ENCODE measurements at regions not wholly inside any gene's neighbourhood (a gene's known extent, or its start where the extent isn't known, plus 50 kb on each side); places are given as distances from the start of the nearest gene placed in this dataset.
A peak's percentile ranks its signal among the peaks of the same experiment; 100 is the strongest.

DNA sequence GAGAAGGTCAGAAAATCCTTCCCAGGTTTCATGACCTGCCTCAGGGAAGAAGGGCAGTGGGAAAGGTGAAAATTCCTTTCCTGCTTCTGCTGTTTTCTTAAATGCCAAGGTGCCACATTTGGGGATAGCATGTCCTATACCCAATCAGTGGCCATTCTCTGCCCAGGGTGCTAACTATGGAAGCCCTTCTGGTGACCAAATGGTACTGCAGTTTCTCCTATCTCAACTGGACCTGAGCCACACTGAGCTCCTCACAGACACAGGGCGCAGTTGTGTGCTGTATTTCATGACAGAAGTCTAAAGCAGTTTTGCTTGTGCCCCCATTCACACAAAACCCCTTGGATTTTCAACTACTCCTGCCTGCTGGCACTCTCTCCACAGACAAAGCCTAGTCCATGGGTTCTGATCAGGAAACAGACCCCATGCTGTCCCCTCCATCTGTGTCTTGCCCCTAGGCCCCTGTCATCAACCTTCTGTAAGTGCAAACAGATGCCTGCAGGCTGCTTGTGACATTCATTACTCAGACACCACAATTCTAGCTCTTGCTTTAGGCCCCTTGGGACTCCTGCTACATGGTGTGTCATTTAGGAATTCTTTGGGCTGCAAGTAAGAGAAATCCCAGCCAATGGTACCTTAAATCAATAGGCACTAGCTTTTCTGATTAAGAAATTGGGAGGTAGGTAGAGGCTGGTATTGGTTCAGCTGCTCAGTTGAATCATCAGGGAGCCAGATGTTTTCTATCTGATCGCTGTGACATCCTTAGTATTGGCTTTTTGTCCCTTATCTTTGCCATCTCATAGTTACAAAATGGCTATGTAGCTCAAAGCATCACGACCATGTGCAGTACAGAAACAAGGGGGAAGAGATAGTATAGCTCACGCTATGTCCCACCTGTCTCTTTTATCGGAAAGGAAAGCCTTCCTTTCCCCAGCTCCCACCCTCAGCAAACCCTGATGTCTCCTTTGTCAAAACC, 147.8 kb downstream of the CD83 start:
- H3K4me3 Mint-ChIP-seq = no peak overlapping the region; a peak in 1 of 5 replicates
- H3T11ph ChIP-seq (ENCODE audit: low read length) = no peak overlapping the region

More for the DNA sequence above, 147.8 kb downstream of the CD83 start:
- no peak overlapping the region for H2BK12ac ChIP-seq (ENCODE audit: insufficient read length, low read depth, low read length)
- no peaks in the 10 kb centered on the region for H3K27me3 ChIP-seq (ENCODE audit: insufficient read depth, low read length)
- H4K91ac ChIP-seq (ENCODE audit: insufficient read length, low read depth, low read length) = no peak overlapping the region
- Mint-ChIP-seq H3K27ac (no peak overlapping the region; a peak in 1 of 7 replicates), H3K36me3 (ENCODE audit: insufficient read depth in 1 of 3, low read depth in 3 of 3) (peaks cover 9 to 23% (median 14%) of the 10 kb centered on the region in 3 experiments; a peak in 6 of 7 replicates), H3K4me1 (peaks cover 2 to 4% of the 10 kb centered on the region in 2 experiments; a peak in 1 of 4 replicates), H3K27me3 (ENCODE audit: low read depth) (peaks cover 29% of the 10 kb centered on the region), H3K9me3 (peaks cover 18 to 27% of the 10 kb centered on the region in 2 experiments)
- H3K4me1 ChIP-seq (ENCODE audit: insufficient read depth, low read length) = no peaks in the 10 kb centered on the region
- no peak overlapping the region for H2BK120ac ChIP-seq (ENCODE audit: low read depth, low read length, poor library complexity, severe bottlenecking)
- no peak overlapping the region for H2BK20ac ChIP-seq (ENCODE audit: low read depth, low read length, poor library complexity, severe bottlenecking)
- no peak overlapping the region for H3K18ac ChIP-seq (ENCODE audit: insufficient read length, low read depth, low read length)
- no peaks in the 10 kb centered on the region for H3K79me2 ChIP-seq (ENCODE audit: insufficient read depth, low read length)
- no peak overlapping the region for H4K8ac ChIP-seq (replicated peaks; ENCODE audit: insufficient read length, low read depth, low read length)
- H3K79me1 ChIP-seq (ENCODE audit: insufficient read depth, low read depth, low read length, poor library complexity, severe bottlenecking) = no peaks in the 10 kb centered on the region
- H2AK5ac ChIP-seq (ENCODE audit: insufficient read length, low read length) = no peak overlapping the region
- peaks cover 6% of the 10 kb centered on the region for H3K9me3 ChIP-seq (ENCODE audit: control insufficient read depth, low read depth, low read length)
- no peak overlapping the region for H3K4ac ChIP-seq (ENCODE audit: low read depth, low read length)
- no peak overlapping the region for H4K5ac ChIP-seq (ENCODE audit: insufficient read length, low read depth, low read length)
- H3K23ac ChIP-seq (ENCODE audit: insufficient read length, low read depth, low read length) = no peak overlapping the region
- H2BK15ac ChIP-seq (ENCODE audit: low read depth, low read length) = no peak overlapping the region
- no peak overlapping the region for H3K56ac ChIP-seq (ENCODE audit: insufficient read length, low read depth, low read length)
- H3K4me2 ChIP-seq (ENCODE audit: insufficient read depth, insufficient read length, low read length) = no peak overlapping the region
- no peak overlapping the region for H2BK5ac ChIP-seq (ENCODE audit: insufficient read length, low read length)
- no peak overlapping the region for H3K14ac ChIP-seq (ENCODE audit: insufficient read depth, low read length)
- no CpG with 5 or more reads among the region's 5 CpGs for WGBS (ENCODE audit: extremely low coverage, insufficient read length, low lambda C conversion rate)
- no peaks in the 10 kb centered on the region for H3K23me2 ChIP-seq (ENCODE audit: insufficient read length, low read depth, low read length, poor library complexity, severe bottlenecking)
- H3K9ac ChIP-seq (ENCODE audit: extremely low read depth, insufficient read length, low read length) = no peak overlapping the region
- TF ChIP-seq, protein P1, sequence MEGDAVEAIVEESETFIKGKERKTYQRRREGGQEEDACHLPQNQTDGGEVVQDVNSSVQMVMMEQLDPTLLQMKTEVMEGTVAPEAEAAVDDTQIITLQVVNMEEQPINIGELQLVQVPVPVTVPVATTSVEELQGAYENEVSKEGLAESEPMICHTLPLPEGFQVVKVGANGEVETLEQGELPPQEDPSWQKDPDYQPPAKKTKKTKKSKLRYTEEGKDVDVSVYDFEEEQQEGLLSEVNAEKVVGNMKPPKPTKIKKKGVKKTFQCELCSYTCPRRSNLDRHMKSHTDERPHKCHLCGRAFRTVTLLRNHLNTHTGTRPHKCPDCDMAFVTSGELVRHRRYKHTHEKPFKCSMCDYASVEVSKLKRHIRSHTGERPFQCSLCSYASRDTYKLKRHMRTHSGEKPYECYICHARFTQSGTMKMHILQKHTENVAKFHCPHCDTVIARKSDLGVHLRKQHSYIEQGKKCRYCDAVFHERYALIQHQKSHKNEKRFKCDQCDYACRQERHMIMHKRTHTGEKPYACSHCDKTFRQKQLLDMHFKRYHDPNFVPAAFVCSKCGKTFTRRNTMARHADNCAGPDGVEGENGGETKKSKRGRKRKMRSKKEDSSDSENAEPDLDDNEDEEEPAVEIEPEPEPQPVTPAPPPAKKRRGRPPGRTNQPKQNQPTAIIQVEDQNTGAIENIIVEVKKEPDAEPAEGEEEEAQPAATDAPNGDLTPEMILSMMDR (conservative IDR thresholded peaks at IDR 0.05) = peak; percentile 50
- DNase-seq = no peak
- H3K27ac ChIP-seq (ENCODE audit: insufficient read length, low read depth, low read length) = no peak overlapping the region
- no peaks in the 10 kb centered on the region for H4K20me1 ChIP-seq (ENCODE audit: control insufficient read depth, insufficient read depth, insufficient read length)
- no peak overlapping the region for H2AFZ ChIP-seq (ENCODE audit: low read length)
